Chondrocyte (in vitro differentiated cells): ENCODE measurements at regions not wholly inside any gene's neighbourhood (a gene's known extent, or its start where the extent isn't known, plus 50 kb on each side); places are given as distances from the start of the nearest gene placed in this dataset.

Experiments
- DNase-seq: peaks from one replicate; pipeline ENCODE4 v3.0.0; 2021; ENCODE audit warnings: mixed read lengths, low spot score
- H3K27ac Mint-ChIP-seq: one replicate; pipeline ENCODE4 v1.8.0; 2021; ENCODE audit warnings: mild to moderate bottlenecking, moderate library complexity, mixed read lengths; ENCODE audit not compliant: unreplicated experiment
- H3K27me3 Mint-ChIP-seq: 2 replicates; pipeline ENCODE4 v1.8.0; 2021; ENCODE audit warnings: low read depth, mixed read lengths
- H3K36me3 Mint-ChIP-seq: 2 replicates; pipeline ENCODE4 v1.8.0; 2021; ENCODE audit warnings: low read depth, mixed read lengths
- H3K4me1 Mint-ChIP-seq: 2 replicates; pipeline ENCODE4 v1.8.0; 2021; ENCODE audit warnings: low read depth, mild to moderate bottlenecking, mixed read lengths
- H3K4me3 Mint-ChIP-seq: one replicate; pipeline ENCODE4 v1.8.0; 2021; ENCODE audit warnings: mild to moderate bottlenecking, moderate library complexity, mixed read lengths; ENCODE audit not compliant: unreplicated experiment
- H3K9me3 Mint-ChIP-seq: 2 replicates; pipeline ENCODE4 v1.8.0; 2021; ENCODE audit warnings: low read depth, mixed read lengths
- CTCF ChIP-seq: fragments of 200-600 bp; sonication (generic); IDR thresholded peaks from 2 replicates; pipeline ENCODE4 v1.5.0; 2021; ENCODE audit warnings: antibody characterized with exemption, mild to moderate bottlenecking, moderate library complexity

GRCh38 chr4:58042176-58042575 lies 932.0 kb upstream of the IGFBP7 start:
- Mint-ChIP-seq H3K36me3 (no peaks in the 10 kb centered on the region), H3K27ac (no peak overlapping the region), H3K4me1 (no peaks in the 10 kb centered on the region), H3K27me3 (peaks cover 3% of the 10 kb centered on the region), H3K9me3 (no peaks in the 10 kb centered on the region), H3K4me3 (no peak overlapping the region)
- no peak for TF ChIP-seq CTCF
- DNase-seq = no peak

- no peaks in the 10 kb centered on the region for H3K36me3 Mint-ChIP-seq
- H3K27ac Mint-ChIP-seq = no peak overlapping the region
- no peak for TF ChIP-seq CTCF
- peaks cover 5% of the 10 kb centered on the region for H3K27me3 Mint-ChIP-seq
- H3K9me3 Mint-ChIP-seq = no peaks in the 10 kb centered on the region
- no peaks in the 10 kb centered on the region for H3K4me1 Mint-ChIP-seq
- DNase-seq = no peak
- no peak overlapping the region for H3K4me3 Mint-ChIP-seq
These were observed 883.8 kb upstream of the IGFBP7 start for GRCh38 chr4:57993944-57994343.

GRCh38 chr4:57989430-57989829 lies 879.2 kb upstream of the IGFBP7 start:
- no peak overlapping the region for H3K27ac Mint-ChIP-seq
- peaks cover 5% of the 10 kb centered on the region for H3K27me3 Mint-ChIP-seq
- no peaks in the 10 kb centered on the region for H3K36me3 Mint-ChIP-seq
- H3K4me3 Mint-ChIP-seq = no peak overlapping the region
- DNase-seq = no peak
- H3K9me3 Mint-ChIP-seq = no peaks in the 10 kb centered on the region
- no peaks in the 10 kb centered on the region for H3K4me1 Mint-ChIP-seq
- no peak for TF ChIP-seq CTCF

GRCh38 chr4:57985161-57985560 lies 875.0 kb upstream of the IGFBP7 start:
- Mint-ChIP-seq H3K36me3 (no peaks in the 10 kb centered on the region), H3K4me1 (no peaks in the 10 kb centered on the region), H3K4me3 (no peak overlapping the region), H3K9me3 (no peaks in the 10 kb centered on the region), H3K27ac (no peak overlapping the region), H3K27me3 (peaks cover 3% of the 10 kb centered on the region)
- TF ChIP-seq CTCF = no peak
- DNase-seq = no peak

GRCh38 chr4:57981123-57981522 lies 870.9 kb upstream of the IGFBP7 start:
- no peak for DNase-seq
- no peaks in the 10 kb centered on the region for H3K27me3 Mint-ChIP-seq

More at GRCh38 chr4:57981123-57981522, 870.9 kb upstream of the IGFBP7 start:
- Mint-ChIP-seq H3K4me3 (no peak overlapping the region), H3K4me1 (no peaks in the 10 kb centered on the region), H3K27ac (no peak overlapping the region), H3K9me3 (no peaks in the 10 kb centered on the region), H3K36me3 (no peaks in the 10 kb centered on the region)
- no peak for TF ChIP-seq CTCF
